Activated T-helper 2 cell treated with anti-CD3 and anti-CD28 coated beads, Interferon-gamma antibody, Interleukin-2, Interleukin-4, amounts not matched to agents 10 μg/mL and 5 μg/mL and 100 μg/mL, durations not matched to agents 14 hours and 24 hours and 36 hours (primary cell): ENCODE measurements at regions not wholly inside any gene's neighbourhood (a gene's known extent, or its start where the extent isn't known, plus 50 kb on each side); places are given as distances from the start of the nearest gene placed in this dataset.

Experiments used
- DNase-seq: peaks from one replicate; pipeline ENCODE4 v3.0.0; 2021; ENCODE audit warnings: low spot score
- H3K27ac Mint-ChIP-seq: one replicate; pipeline ENCODE4 v1.8.0; 2021; ENCODE audit warnings: mixed read lengths
- H3K27me3 Mint-ChIP-seq: one replicate; pipeline ENCODE4 v1.8.0; 2021; ENCODE audit warnings: low read depth, mixed read lengths
- H3K36me3 Mint-ChIP-seq: one replicate; pipeline ENCODE4 v1.8.0; 2021; ENCODE audit warnings: low read depth, mixed read lengths
- H3K4me1 Mint-ChIP-seq: one replicate; pipeline ENCODE4 v1.8.0; 2021; ENCODE audit warnings: low read depth, mixed read lengths
- H3K4me3 Mint-ChIP-seq: one replicate; pipeline ENCODE4 v1.8.0; 2021; ENCODE audit warnings: low read depth, mild to moderate bottlenecking, moderate library complexity, mixed read lengths
- H3K9me3 Mint-ChIP-seq: one replicate; pipeline ENCODE4 v1.8.0; 2021; ENCODE audit warnings: mixed read lengths
- intact Hi-C: fragments of 100-400 bp; cut with micrococcal nuclease; formaldehyde crosslinking; loops from one replicate; pipeline ENCODE4 v1.15.1; 2023

DNA sequence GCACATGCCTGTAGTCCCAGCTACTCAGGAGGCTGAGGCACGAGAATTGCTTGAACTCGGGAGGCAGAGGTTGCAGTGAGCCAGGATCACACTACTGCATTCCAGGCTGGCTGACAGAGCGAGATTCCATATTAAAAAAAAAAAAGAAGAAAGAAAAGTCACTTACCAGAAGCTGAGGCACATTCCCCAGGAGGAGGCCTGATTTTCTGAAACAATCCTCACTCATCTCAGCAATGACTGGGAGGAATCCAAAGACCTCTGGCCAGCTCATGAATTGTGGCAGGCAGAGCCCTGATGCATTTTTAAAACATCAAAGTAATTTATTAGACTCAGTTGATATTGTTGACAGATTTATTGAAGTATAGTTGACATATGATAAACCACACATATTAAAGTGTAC lies 206.3 kb downstream of the FOXO1 start:
- H3K27me3 Mint-ChIP-seq: peaks cover 5% of the 10 kb centered on the region

DNA sequence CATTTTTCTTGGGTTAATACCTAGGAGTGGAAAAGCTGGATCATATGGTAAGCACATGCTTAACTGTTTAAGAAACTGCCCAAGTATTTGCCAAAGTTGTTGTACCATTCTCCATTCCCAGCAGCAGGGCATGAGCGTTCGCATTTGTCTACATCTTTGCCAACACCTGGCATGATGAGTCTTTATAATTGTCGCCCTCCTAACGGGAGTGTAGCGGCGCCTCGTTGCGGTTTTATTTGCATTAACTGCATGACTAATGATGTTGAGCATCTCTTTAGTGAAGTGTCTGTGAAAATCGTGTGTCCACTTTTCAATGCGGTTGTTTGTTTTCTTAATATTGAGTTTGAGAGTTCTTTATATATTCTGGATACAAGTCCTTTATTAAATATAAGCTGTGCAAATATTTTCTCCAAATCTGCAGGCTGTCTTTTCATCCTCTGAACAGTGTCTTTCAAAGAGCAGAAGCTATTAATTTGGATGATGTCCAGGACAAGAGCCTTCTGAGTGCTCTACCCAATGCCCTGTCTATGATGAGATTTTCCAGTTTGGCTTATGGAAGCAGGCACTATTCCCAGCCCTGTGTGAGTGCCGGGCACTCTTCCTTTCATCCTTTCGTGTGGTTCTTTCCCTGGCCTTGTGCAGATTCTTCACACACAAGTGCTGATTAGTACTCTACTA lies 202.0 kb downstream of the FOXO1 start:
- Mint-ChIP-seq H3K4me1 (no peaks in the 10 kb centered on the region), H3K27me3 (no peaks in the 10 kb centered on the region), H3K27ac (no peak overlapping the region), H3K36me3 (no peaks in the 10 kb centered on the region), H3K9me3 (no peaks in the 10 kb centered on the region), H3K4me3 (no peak overlapping the region)
- intact Hi-C loops: no loop called here
- no peak for DNase-seq

More for the DNA sequence above, 206.3 kb downstream of the FOXO1 start:
- Mint-ChIP-seq H3K36me3 (no peaks in the 10 kb centered on the region), H3K4me3 (no peak overlapping the region), H3K27ac (no peak overlapping the region), H3K4me1 (peaks cover 2% of the 10 kb centered on the region), H3K9me3 (no peaks in the 10 kb centered on the region)
- intact Hi-C loops: no loop called here
- DNase-seq: no peak

DNA sequence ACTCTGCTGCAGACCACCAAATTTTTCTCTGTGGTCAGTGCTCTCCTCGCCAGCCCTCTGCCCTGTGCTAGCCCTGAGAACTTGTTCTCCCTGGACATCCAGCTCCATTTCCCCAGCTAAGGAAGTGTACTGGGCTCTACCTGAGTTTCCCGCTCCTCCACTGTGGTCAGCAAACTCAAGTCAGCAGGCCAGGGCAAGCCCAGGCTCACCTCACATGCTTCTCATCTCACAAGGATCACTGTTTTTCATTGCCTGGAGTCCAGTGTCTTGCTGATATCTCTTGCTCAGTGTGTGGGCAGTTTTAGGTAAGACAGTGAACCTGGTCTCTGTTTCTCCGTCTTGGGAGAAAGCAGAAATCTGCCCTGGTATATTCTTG lies 201.4 kb downstream of the FOXO1 start:
- no peaks in the 10 kb centered on the region for H3K36me3 Mint-ChIP-seq
- intact Hi-C loops: no loop called here
- H3K4me1 Mint-ChIP-seq: no peaks in the 10 kb centered on the region
- no peaks in the 10 kb centered on the region for H3K27me3 Mint-ChIP-seq
- DNase-seq: no peak
- no peak overlapping the region for H3K27ac Mint-ChIP-seq
- H3K9me3 Mint-ChIP-seq: no peaks in the 10 kb centered on the region
- no peak overlapping the region for H3K4me3 Mint-ChIP-seq

DNA sequence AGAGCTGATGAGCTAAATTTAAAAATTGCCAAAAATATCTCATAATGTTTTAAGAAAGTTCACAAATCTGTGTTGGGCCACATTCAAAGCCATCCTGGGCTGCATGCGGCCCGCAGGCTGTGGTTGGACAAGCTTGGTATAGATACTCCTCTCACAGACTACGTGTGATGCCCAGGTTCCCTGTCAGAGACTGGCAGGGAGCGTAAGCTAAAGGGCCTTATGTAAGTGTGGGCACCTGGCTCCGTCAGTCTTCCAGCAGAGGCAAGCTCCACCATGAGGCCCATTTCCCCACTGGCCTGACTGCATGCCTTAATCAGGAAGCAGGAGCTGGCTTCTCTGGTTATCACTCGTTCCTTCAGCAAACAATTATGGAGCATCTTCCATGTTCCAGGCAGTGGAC lies 200.2 kb downstream of the FOXO1 start:
- Mint-ChIP-seq H3K4me3 (no peak overlapping the region), H3K9me3 (no peaks in the 10 kb centered on the region)

DNA sequence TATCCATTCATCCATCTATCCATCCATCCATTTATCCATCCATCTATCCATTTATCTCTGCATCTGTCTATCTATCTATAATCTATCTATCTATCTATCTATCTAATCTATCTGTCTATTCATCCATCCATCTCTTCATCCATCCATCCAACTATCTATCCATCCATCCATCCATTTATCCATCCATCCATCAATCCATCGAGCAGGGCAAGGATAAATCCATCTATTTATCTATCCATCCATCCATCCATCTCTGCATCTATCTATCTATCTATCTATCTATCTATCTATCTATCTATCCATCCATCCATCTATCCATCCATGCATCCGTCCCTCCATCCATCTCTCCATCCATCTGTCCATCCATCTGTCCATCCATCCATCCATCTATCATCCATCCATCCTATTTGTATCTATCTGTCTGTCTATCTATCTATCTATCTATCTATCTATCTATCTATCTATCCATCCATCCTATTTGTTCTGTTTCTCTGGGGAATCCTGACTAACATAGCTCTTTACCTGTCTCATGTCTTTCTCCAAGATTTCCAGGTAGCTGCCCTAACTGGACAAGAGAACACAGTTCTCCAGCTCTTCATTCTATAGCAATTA lies 198.1 kb downstream of the FOXO1 start:
- no peak for DNase-seq
- no peak overlapping the region for H3K27ac Mint-ChIP-seq
- no peaks in the 10 kb centered on the region for H3K27me3 Mint-ChIP-seq
- intact Hi-C loops: no loop called here
- H3K4me3 Mint-ChIP-seq: no peak overlapping the region
- no peaks in the 10 kb centered on the region for H3K9me3 Mint-ChIP-seq
- no peaks in the 10 kb centered on the region for H3K36me3 Mint-ChIP-seq
- H3K4me1 Mint-ChIP-seq: peaks cover 3% of the 10 kb centered on the region

More for the DNA sequence above, 200.2 kb downstream of the FOXO1 start:
- no peak for DNase-seq
- H3K27me3 Mint-ChIP-seq: no peaks in the 10 kb centered on the region
- no peaks in the 10 kb centered on the region for H3K36me3 Mint-ChIP-seq
- H3K4me1 Mint-ChIP-seq: peaks cover under 1% of the 10 kb centered on the region
- H3K27ac Mint-ChIP-seq: no peak overlapping the region
- intact Hi-C loops: no loop called here

DNA sequence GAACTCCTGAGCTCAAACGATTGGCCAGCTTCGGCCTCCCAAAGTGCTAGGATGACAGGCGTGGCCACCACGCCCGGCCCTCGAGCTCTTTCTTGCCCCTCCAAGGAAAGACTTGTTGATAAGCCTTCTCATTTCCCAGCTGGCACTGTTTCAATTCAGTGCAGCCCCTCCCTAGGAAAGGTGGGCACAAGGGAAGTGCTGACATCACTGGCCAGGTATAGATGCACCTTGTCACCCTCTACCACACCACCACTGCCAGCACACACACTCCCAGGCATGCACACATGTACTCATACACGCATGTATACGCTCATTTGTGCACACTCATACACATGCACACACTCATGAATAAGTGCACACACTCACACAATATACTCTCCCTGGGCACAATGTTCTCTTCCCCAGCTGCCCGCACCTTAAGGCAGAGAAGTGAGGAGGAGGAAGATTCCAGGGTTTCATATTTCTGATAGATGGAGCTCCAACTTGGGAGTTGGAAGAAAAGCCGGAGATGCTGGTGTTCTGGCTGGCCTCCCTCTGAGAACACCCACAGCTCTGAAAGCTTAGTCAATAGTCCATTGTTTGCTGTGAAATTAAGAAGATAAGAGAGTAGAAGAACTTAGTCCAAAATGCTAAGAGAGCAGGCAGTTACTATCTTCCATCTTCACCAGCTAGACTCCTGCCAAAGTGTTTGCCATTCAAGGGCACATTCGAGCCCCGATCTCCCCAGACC lies 196.7 kb downstream of the FOXO1 start:
- DNase-seq: no peak
- no peak overlapping the region for H3K27ac Mint-ChIP-seq
- H3K4me3 Mint-ChIP-seq: no peak overlapping the region
- no peaks in the 10 kb centered on the region for H3K27me3 Mint-ChIP-seq
- H3K9me3 Mint-ChIP-seq: no peaks in the 10 kb centered on the region
- H3K36me3 Mint-ChIP-seq: no peaks in the 10 kb centered on the region
- intact Hi-C loops: no loop called here
- H3K4me1 Mint-ChIP-seq: peaks cover 3% of the 10 kb centered on the region

DNA sequence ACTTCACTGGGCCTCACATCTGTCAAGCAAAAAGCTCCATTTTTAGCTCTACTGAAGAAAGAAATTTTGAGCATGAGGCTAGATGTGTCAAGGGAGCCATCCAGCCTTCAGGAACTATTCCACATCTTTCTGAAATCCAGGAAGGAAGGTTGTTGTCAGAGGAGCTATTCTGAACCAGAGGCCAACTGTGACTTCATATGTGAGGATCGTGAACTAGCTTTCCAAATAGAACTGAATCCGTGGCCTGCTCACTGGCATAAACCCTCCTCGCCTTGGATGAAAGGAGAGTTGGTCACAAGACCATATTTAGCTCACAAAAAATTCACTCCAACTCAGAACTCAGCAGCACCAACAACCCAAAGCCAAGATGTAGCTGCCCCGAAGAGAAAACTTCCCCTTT lies 195.8 kb downstream of the FOXO1 start:
- DNase-seq: no peak
- Mint-ChIP-seq H3K9me3 (no peaks in the 10 kb centered on the region), H3K27me3 (no peaks in the 10 kb centered on the region), H3K4me3 (no peak overlapping the region), H3K27ac (no peak overlapping the region), H3K4me1 (peaks cover 3% of the 10 kb centered on the region), H3K36me3 (no peaks in the 10 kb centered on the region)
- intact Hi-C loops: no loop called here

DNA sequence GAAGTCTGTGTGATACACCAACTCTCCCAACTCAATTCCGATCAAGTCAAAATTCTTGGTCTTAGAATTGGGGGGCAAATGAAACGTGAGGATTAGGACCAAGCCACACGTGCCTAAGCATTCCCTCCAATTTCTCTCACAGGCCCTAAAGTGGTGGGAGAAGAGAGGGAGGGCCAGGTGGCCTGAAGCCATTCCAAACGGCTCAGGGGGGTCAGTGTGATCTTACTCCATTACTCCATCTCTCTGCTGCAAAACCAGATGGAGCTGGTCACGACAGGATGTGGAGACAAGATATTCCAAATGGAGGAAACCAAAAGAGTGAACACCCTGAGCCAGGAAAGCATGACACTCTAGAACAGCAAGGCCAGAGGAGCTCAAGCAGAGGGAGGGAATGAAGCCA lies 195.4 kb downstream of the FOXO1 start:
- H3K36me3 Mint-ChIP-seq: no peaks in the 10 kb centered on the region
- no peak for DNase-seq
- no peak overlapping the region for H3K4me3 Mint-ChIP-seq
- H3K27ac Mint-ChIP-seq: no peak overlapping the region
- intact Hi-C loops: no loop called here
- no peaks in the 10 kb centered on the region for H3K27me3 Mint-ChIP-seq
- H3K9me3 Mint-ChIP-seq: no peaks in the 10 kb centered on the region
- peaks cover 3% of the 10 kb centered on the region for H3K4me1 Mint-ChIP-seq

DNA sequence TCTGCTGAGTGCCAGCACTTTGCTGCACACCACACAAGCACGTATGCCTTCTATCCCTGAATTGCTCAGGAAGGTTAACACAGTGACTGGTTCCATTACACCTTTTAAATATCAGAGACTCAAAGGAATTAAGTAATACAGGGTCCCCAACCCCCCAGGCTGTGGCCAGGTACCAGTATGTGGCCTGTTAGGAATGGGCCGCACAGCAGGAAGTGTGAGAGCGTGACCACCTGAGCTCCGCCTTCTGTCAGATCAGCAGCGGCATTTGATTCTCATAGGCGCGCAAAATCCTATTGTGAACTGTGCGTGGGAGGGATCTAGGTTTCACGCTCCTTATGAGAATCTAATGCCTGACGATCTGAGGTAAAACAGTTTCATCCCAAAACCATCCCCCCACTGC lies 194.5 kb downstream of the FOXO1 start:
- H3K4me1 Mint-ChIP-seq: peaks cover 3% of the 10 kb centered on the region
- no peak overlapping the region for H3K4me3 Mint-ChIP-seq
- no peak overlapping the region for H3K27ac Mint-ChIP-seq
- no peak for DNase-seq
- no peaks in the 10 kb centered on the region for H3K9me3 Mint-ChIP-seq
- H3K27me3 Mint-ChIP-seq: no peaks in the 10 kb centered on the region
- intact Hi-C loops: no loop called here
- no peaks in the 10 kb centered on the region for H3K36me3 Mint-ChIP-seq

DNA sequence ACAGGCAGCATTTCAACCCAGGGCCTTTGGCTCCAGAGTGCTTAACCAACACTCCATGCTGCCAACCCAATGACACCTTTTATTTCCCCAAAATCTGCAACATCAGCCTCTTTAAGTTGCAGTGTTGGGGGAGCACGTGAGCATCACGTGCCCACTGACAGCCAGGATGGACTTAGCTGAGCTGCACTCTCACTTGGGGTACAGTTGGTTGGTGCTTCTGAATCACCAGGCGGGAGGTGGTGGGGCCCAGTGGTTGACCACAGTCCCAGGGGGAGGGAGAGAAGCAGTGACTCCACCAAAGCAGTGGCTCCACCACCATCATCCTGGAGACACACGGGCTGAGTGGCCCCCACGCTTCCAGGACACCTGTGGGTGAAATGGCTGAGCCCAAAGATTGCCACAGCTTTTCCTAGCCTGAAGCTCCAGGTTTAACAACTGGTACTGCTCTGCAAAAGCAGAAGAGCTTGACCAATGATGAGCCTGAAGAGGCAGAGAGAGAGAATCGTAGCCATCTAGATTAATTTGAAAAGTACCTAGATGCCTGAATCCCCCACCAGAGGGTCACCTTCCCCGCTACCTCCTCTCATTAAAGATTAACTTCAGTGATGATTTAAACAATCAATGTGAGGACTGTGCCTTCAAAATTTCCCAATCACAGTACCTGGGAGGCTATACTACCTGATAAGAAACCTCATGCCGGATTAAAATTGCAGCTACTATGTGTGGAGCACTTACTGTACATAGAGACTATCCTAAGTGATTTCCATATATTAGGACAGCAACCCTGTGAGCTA lies 193.8 kb downstream of the FOXO1 start:
- intact Hi-C loops: no loop called here
- Mint-ChIP-seq H3K27me3 (no peaks in the 10 kb centered on the region), H3K4me1 (peaks cover 3% of the 10 kb centered on the region), H3K36me3 (no peaks in the 10 kb centered on the region), H3K27ac (no peak overlapping the region), H3K4me3 (no peak overlapping the region), H3K9me3 (no peaks in the 10 kb centered on the region)
- no peak for DNase-seq

DNA sequence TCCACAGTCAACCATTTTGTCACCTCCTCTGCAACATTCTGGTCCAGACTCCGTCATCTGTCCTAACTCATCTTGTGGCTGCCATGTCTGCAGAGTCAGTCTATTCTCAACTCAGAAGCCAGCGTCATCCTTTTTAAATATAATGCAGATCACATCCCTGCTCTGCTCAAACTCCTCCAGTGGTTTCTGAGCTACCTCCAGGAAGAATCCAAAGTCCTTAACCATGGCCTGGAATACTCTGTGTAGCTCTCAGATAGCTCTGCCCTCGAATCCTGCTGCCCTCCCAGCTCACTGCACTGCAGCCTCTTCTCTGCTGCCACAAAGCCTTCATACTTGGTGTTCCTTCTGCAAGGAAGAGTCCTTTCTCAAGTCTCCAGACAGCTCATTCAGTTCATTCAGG lies 190.8 kb downstream of the FOXO1 start:
- Mint-ChIP-seq H3K4me1 (peaks cover 9% of the 10 kb centered on the region), H3K4me3 (no peak overlapping the region), H3K27me3 (no peaks in the 10 kb centered on the region), H3K9me3 (no peaks in the 10 kb centered on the region), H3K27ac (no peak overlapping the region), H3K36me3 (no peaks in the 10 kb centered on the region)
- intact Hi-C loops: no loop called here
- DNase-seq: no peak

DNA sequence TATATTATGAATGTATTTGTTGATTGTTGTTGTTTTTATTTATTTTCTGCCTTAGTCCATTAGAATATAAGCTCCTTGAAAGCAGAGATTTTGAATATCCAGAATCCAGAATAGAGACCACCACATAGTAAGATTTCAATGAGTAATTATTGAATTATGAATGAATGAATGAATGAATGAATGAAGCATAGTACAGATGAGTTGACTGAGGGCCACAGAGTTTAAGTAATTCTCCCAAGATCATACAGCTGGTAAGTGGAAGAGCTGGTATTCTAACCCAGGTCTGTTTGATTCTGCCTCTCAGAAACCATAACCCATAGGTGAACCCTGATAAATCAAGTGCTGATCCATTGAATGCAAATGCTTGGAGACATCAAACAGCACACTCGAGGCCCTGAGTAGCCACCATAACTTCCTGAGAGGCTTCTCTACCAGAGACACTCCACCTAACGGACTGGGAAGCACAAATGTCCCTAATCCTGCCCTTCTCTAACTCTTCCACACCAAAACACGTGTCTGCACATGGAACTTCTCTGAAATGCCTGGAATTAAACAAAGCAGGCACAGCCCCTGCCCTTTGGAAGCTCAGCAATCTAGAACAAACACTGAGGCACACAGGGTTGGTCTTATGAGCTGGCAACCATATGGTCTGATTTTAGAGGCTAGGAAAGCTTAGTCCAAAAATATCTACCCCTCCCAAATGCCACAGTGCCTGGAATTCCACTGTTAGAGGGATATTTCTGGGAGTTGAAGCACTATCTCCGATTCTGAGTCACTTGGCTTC lies 190.1 kb downstream of the FOXO1 start:
- peaks cover 4% of the 10 kb centered on the region for H3K9me3 Mint-ChIP-seq
- H3K36me3 Mint-ChIP-seq: no peaks in the 10 kb centered on the region
- H3K27me3 Mint-ChIP-seq: no peaks in the 10 kb centered on the region
- H3K27ac Mint-ChIP-seq: no peak overlapping the region
- H3K4me1 Mint-ChIP-seq: peaks cover 14% of the 10 kb centered on the region
- H3K4me3 Mint-ChIP-seq: no peak overlapping the region
- intact Hi-C loops: no loop called here
- DNase-seq: no peak
